Spinal cord (tissue), 9 donors: ENCODE measurements at regions not wholly inside any gene's neighbourhood (a gene's known extent, or its start where the extent isn't known, plus 50 kb on each side); places are given as distances from the start of the nearest gene placed in this dataset.

Experiments
- DNase-seq, 6 donors: peaks; one replicate each; pipeline versions ENCODE4 v3.0.0 to v3.0.0-alpha.2; 2013 to 2015; ENCODE audit warnings: low spot score in 6 of 6, low read depth in 4 of 6
- H3K27ac ChIP-seq: one replicate; pipeline ENCODE4 v1.5.1; 2013; ENCODE audit warnings: low read depth, low read length, control low read depth
- H3K27me3 ChIP-seq: one replicate; pipeline ENCODE4 v1.6.1; 2013; ENCODE audit warnings: low read length; ENCODE audit not compliant: control insufficient read depth, insufficient read depth
- H3K36me3 ChIP-seq: one replicate; pipeline ENCODE4 v1.6.1; 2013; ENCODE audit warnings: low read length; ENCODE audit not compliant: control insufficient read depth, insufficient read depth
- H3K4me1 ChIP-seq: one replicate; pipeline ENCODE4 v1.6.1; 2013; ENCODE audit warnings: low read length; ENCODE audit not compliant: control insufficient read depth, insufficient read depth
- H3K4me3 ChIP-seq: one replicate; pipeline ENCODE4 v1.5.1; 2013; ENCODE audit warnings: low read depth, low read length, control low read depth
- H3K9me3 ChIP-seq: one replicate; pipeline ENCODE4 v1.6.1; 2013; ENCODE audit warnings: low read length; ENCODE audit not compliant: control insufficient read depth, insufficient read depth
- WGBS: methylation state at CpG from one replicate; pipeline ENCODE4 v1.1.5; 2013; ENCODE audit warnings: missing lambda C conversion rate; ENCODE audit not compliant: insufficient coverage; 5-methylcytosine and 5-hydroxymethylcytosine counted together
- donor health status: healthy.

- no peaks in the 10 kb centered on the region for H3K9me3 ChIP-seq
- H3K27ac ChIP-seq, result peak overlapping the region; percentile 90
- H3K27me3 ChIP-seq, result no peaks in the 10 kb centered on the region
- peaks cover 11% of the 10 kb centered on the region for H3K36me3 ChIP-seq
- WGBS, result 33% methylated on average over 15 of the region's 16 CpGs
- peak in 2 of 6 donors; percentile 36 to 48 for DNase-seq
- H3K4me3 ChIP-seq, result no peak overlapping the region
- peaks cover 91% of the 10 kb centered on the region for H3K4me1 ChIP-seq
Observed at GRCh38 chr17:77392376-77393273, 251.9 kb downstream of the SEC14L1 start.

- WGBS, result no CpG with 5 or more reads among the region's 5 CpGs
- H3K4me3 ChIP-seq, result no peak overlapping the region
- no peak for DNase-seq
- peaks cover 86% of the 10 kb centered on the region for H3K4me1 ChIP-seq
- H3K9me3 ChIP-seq, result no peaks in the 10 kb centered on the region
- peaks cover 7% of the 10 kb centered on the region for H3K36me3 ChIP-seq
- peak overlapping the region; percentile 90 for H3K27ac ChIP-seq
- no peaks in the 10 kb centered on the region for H3K27me3 ChIP-seq
Observed at GRCh38 chr17:77393274-77393600, 252.5 kb downstream of the SEC14L1 start.

GRCh38 chr17:77393867-77394539, 253.2 kb downstream of the SEC14L1 start:
- Histone ChIP-seq H3K27me3 (no peaks in the 10 kb centered on the region), H3K36me3 (peaks cover 9% of the 10 kb centered on the region), H3K9me3 (no peaks in the 10 kb centered on the region), H3K4me1 (peaks cover 78% of the 10 kb centered on the region), H3K4me3 (no peak overlapping the region), H3K27ac (peak overlapping the region; percentile 70)
- DNase-seq, result no peak
- 92% methylated on average over 8 of the region's 10 CpGs for WGBS

GRCh38 chr17:77394540-77395295, 253.9 kb downstream of the SEC14L1 start:
- H3K27ac ChIP-seq, result peak overlapping the region; percentile 70
- H3K27me3 ChIP-seq, result no peaks in the 10 kb centered on the region
- peak in 2 of 6 donors; percentile 50 to 65 for DNase-seq
- no peak overlapping the region for H3K4me3 ChIP-seq
- WGBS, result 63% methylated on average over 13 of the region's 15 CpGs
- H3K36me3 ChIP-seq, result peaks cover 13% of the 10 kb centered on the region
- H3K4me1 ChIP-seq, result peaks cover 71% of the 10 kb centered on the region
- no peaks in the 10 kb centered on the region for H3K9me3 ChIP-seq

- 63% methylated on average over 6 of the region's 14 CpGs for WGBS
- Histone ChIP-seq H3K9me3 (no peaks in the 10 kb centered on the region), H3K4me1 (peaks cover 68% of the 10 kb centered on the region), H3K36me3 (peaks cover 13% of the 10 kb centered on the region), H3K27ac (no peak overlapping the region), H3K27me3 (no peaks in the 10 kb centered on the region), H3K4me3 (no peak overlapping the region)
- DNase-seq, result no peak
Observed at GRCh38 chr17:77395501-77396048, 254.8 kb downstream of the SEC14L1 start.

- Histone ChIP-seq H3K36me3 (peaks cover 12% of the 10 kb centered on the region), H3K4me1 (peaks cover 60% of the 10 kb centered on the region), H3K4me3 (no peak overlapping the region), H3K27me3 (no peaks in the 10 kb centered on the region), H3K27ac (no peak overlapping the region), H3K9me3 (no peaks in the 10 kb centered on the region)
- 61% methylated on average over 7 of the region's 9 CpGs for WGBS
- DNase-seq, result no peak
Observed at GRCh38 chr17:77396610-77397009, 255.8 kb downstream of the SEC14L1 start.

GRCh38 chr17:77398274-77398673, 257.5 kb downstream of the SEC14L1 start:
- WGBS, result 86% methylated on average over 6 of the region's 11 CpGs
- Histone ChIP-seq H3K4me3 (no peak overlapping the region), H3K9me3 (no peaks in the 10 kb centered on the region), H3K36me3 (peaks cover 28% of the 10 kb centered on the region), H3K27ac (no peak overlapping the region), H3K27me3 (no peaks in the 10 kb centered on the region), H3K4me1 (peaks cover 50% of the 10 kb centered on the region)
- no peak for DNase-seq

GRCh38 chr17:77399319-77399957, 258.7 kb downstream of the SEC14L1 start:
- H3K27ac ChIP-seq, result no peak overlapping the region
- 88% methylated on average over 11 of the region's 16 CpGs for WGBS
- peaks cover 32% of the 10 kb centered on the region for H3K36me3 ChIP-seq
- H3K9me3 ChIP-seq, result no peaks in the 10 kb centered on the region
- DNase-seq, result no peak
- peaks cover 48% of the 10 kb centered on the region for H3K4me1 ChIP-seq
- no peak overlapping the region for H3K4me3 ChIP-seq
- no peaks in the 10 kb centered on the region for H3K27me3 ChIP-seq

GRCh38 chr17:77400445-77400870, 259.7 kb downstream of the SEC14L1 start:
- Histone ChIP-seq H3K4me3 (no peak overlapping the region), H3K9me3 (no peaks in the 10 kb centered on the region), H3K27ac (no peak overlapping the region), H3K27me3 (no peaks in the 10 kb centered on the region), H3K36me3 (peaks cover 40% of the 10 kb centered on the region), H3K4me1 (peaks cover 48% of the 10 kb centered on the region)
- no peak for DNase-seq
- WGBS, result 63% methylated on average over 7 of the region's 8 CpGs
